ENCODE measurements at regions not wholly inside any gene's neighbourhood (a gene's known extent, or its start where the extent isn't known, plus 50 kb on each side); places are given as distances from the start of the nearest gene placed in this dataset.
"Not testable (repeated sequence)": the region's sequence is repeated elsewhere in the genome, so short reads cannot be mapped to it uniquely, and the experiment has no call there.

DNA sequence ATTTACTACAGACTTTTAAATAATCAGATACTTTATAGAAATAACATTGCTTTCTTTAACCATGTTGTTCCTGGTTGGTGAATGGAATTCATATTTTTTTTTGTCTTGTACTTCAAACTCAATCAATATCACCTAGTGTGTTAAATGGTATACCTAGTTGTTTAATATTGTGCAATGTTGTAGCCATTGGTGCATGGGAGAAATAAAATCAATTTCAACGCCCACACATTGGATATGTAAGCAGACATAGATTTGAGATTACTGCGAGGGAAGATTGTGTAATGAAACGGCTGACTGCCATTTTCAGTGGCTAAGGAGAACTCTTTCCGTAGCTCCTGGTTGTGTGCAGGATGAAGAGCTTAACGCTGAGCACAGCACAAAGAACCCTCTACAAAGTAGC, 626.1 kb downstream of the TMEM182 start:
- Histone ChIP-seq H3K27ac (no peak overlapping the region), H3K4me3 (no peak overlapping the region), H3K36me3 (no peaks in the 10 kb centered on the region), H3K27me3 (ENCODE audit: low read depth) (no peaks in the 10 kb centered on the region), H3K4me1 (no peaks in the 10 kb centered on the region), H3K9me3 (no peaks in the 10 kb centered on the region)
- intact Hi-C loops (cut with DNase I) = no loop called here
- TF ChIP-seq CTCF (IDR thresholded peaks at IDR 0.05) = no peak
- ATAC-seq = no peak
- DNase-seq = no peak

GRCh38 chr2:103396152-103396551, 634.3 kb downstream of the TMEM182 start:
- intact Hi-C loops (cut with DNase I) = no loop called here
- DNase-seq = no peak
- TF ChIP-seq CTCF (IDR thresholded peaks at IDR 0.05) = no peak
- ATAC-seq = no peak
- Histone ChIP-seq H3K36me3 (no peaks in the 10 kb centered on the region), H3K4me3 (no peak overlapping the region), H3K4me1 (no peaks in the 10 kb centered on the region), H3K27me3 (ENCODE audit: low read depth) (no peaks in the 10 kb centered on the region), H3K9me3 (no peaks in the 10 kb centered on the region), H3K27ac (no peak overlapping the region)

DNA sequence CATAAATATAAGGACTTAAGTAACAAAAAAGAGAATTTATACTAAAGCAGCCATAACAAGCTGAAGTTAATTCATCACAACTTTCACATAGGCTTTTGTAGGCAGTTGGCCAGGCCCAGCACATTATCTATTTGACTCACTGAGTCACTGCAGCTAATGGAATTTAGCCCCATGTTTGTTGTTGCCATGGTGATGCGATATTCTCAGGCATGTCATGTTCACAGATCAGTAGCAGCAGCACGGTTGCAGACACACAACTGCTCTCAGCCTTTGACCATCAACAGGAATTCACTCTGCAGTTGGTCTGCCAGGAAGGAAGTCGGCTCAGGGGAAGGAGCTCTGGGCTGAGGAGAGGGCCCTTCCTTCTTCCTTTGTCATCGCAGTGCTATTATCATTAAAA, 639.8 kb downstream of the TMEM182 start:
- no peak for TF ChIP-seq CTCF (IDR thresholded peaks at IDR 0.05)
- H3K36me3 ChIP-seq = no peaks in the 10 kb centered on the region
- no peaks in the 10 kb centered on the region for H3K4me1 ChIP-seq
- no peak overlapping the region for H3K4me3 ChIP-seq
- H3K9me3 ChIP-seq = no peaks in the 10 kb centered on the region
- ATAC-seq (no peak), DNase-seq (no peak)
- H3K27ac ChIP-seq = no peak overlapping the region
- no peaks in the 10 kb centered on the region for H3K27me3 ChIP-seq (ENCODE audit: low read depth)
- intact Hi-C loops (cut with DNase I) = no loop called here

- no peak for TF ChIP-seq CTCF (IDR thresholded peaks at IDR 0.05)
- H3K4me3 ChIP-seq = no peak overlapping the region
- intact Hi-C loops (cut with DNase I) = no loop called here
- H3K36me3 ChIP-seq = no peaks in the 10 kb centered on the region
- H3K4me1 ChIP-seq = no peaks in the 10 kb centered on the region
- no peak overlapping the region for H3K27ac ChIP-seq
- ATAC-seq (no peak), DNase-seq (no peak)
- no peaks in the 10 kb centered on the region for H3K9me3 ChIP-seq
- no peaks in the 10 kb centered on the region for H3K27me3 ChIP-seq (ENCODE audit: low read depth)
Measured at GRCh38 chr2:103402336-103402735, 640.5 kb downstream of the TMEM182 start.

DNA sequence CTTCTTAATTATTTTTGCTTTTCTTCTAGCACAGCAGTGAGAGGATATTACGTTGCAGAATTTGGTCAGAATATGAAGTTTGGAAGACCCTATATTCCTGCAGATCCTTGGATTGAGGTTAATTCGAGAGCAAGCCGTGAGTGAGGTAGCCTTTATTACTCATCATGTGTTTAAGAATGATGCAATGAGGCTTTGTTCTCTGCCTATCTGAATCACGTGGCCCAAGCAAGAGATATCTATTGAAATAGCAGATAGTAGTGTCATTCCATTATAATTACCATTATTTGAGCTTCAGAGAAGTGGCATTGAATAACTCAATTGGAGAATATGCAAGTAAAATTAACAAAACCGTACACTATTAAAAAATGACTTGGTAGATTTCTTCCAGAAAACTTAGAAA, 641.1 kb downstream of the TMEM182 start:
- H3K9me3 ChIP-seq = no peaks in the 10 kb centered on the region
- H3K27ac ChIP-seq = no peak overlapping the region
- H3K36me3 ChIP-seq = no peaks in the 10 kb centered on the region
- DNase-seq (no peak), ATAC-seq (no peak)
- no peaks in the 10 kb centered on the region for H3K27me3 ChIP-seq (ENCODE audit: low read depth)
- intact Hi-C loops (cut with DNase I) = no loop called here
- H3K4me3 ChIP-seq = no peak overlapping the region
- no peaks in the 10 kb centered on the region for H3K4me1 ChIP-seq
- no peak for TF ChIP-seq CTCF (IDR thresholded peaks at IDR 0.05)

GRCh38 chr2:103403388-103403787, 641.6 kb downstream of the TMEM182 start:
- DNase-seq; intact Hi-C loops (cut with DNase I); ATAC-seq; H3K36me3 ChIP-seq; H3K27me3 ChIP-seq (ENCODE audit: low read depth); H3K27ac ChIP-seq; H3K4me3 ChIP-seq; H3K9me3 ChIP-seq; H3K4me1 ChIP-seq: not testable (repeated sequence)

Data from lower lobe of right lung (tissue), 2 donors.